ENCODE measurements at regions not wholly inside any gene's neighbourhood (a gene's known extent, or its start where the extent isn't known, plus 50 kb on each side); places are given as distances from the start of the nearest gene placed in this dataset.

GRCh38 chr13:68506888-68507551 lies 1276.9 kb upstream of the PCDH9 start:
- TF ChIP-seq EZH2 (IDR thresholded peaks at IDR 0.05; ENCODE audit: low read length) (no peak), CTCF (optimal IDR thresholded peaks at IDR 0.05 in 1 of 3, IDR thresholded peaks at IDR 0.05 in 1 of 3, conservative IDR thresholded peaks at IDR 0.05 in 1 of 3; ENCODE audit: extremely low read depth in 1 of 3, insufficient read depth in 2 of 3, low read length in 3 of 3) (no peak)

Data from keratinocyte (primary cell).